Stomach (tissue), 8 donors: ENCODE measurements at regions not wholly inside any gene's neighbourhood (a gene's known extent, or its start where the extent isn't known, plus 50 kb on each side); places are given as distances from the start of the nearest gene placed in this dataset.
"Not testable (repeated sequence)": the region's sequence is repeated elsewhere in the genome, so short reads cannot be mapped to it uniquely, and the experiment has no call there.

Experiments used
- DNase-seq, 2 donors: peaks; one replicate each; pipeline versions ENCODE4 v3.0.0 to v3.0.0-alpha.2; 2013 to 2019
- H3K27ac ChIP-seq, 5 donors: fragments of 200-600 bp in 4 of 5; sonication (generic) in 4 of 5; one replicate each; pipeline ENCODE4 v1.5.1; 2013 to 2019; ENCODE audit warnings: mild to moderate bottlenecking in 1 of 5, moderate library complexity in 1 of 5
- H3K27me3 ChIP-seq, 3 donors: fragments of 200-600 bp; sonication (generic); one replicate each; pipeline ENCODE4 v1.5.1; 2017 to 2019; ENCODE audit warnings: mixed run types in 1 of 3
- H3K36me3 ChIP-seq, 4 donors: fragments of 200-600 bp; sonication (generic); 1 replicate in 3 of 4; 2 replicates in 1 of 4; pipeline ENCODE4 v1.5.1; 2016 to 2019
- H3K4me1 ChIP-seq, 4 donors: fragments of 200-600 bp; sonication (generic); one replicate each; pipeline ENCODE4 v1.5.1; 2016 to 2019
- H3K4me3 ChIP-seq, 4 donors: fragments of 200-600 bp; sonication (generic) in 3 of 4; one replicate each; pipeline ENCODE4 v1.5.1; 2016 to 2019; ENCODE audit warnings: mild to moderate bottlenecking in 1 of 4
- H3K9me3 ChIP-seq, 4 donors: fragments of 200-600 bp; sonication (generic); one replicate each; pipeline ENCODE4 v1.5.1; 2016 to 2019
- CTCF ChIP-seq, 7 experiments: fragments of 450-650 bp in 4 of 7; fragments of 200-600 bp in 3 of 7; sonication (generic) in 3 of 7; IDR thresholded peaks; one replicate each; pipeline ENCODE4 v1.5.1; 2016 to 2019; ENCODE audit warnings: antibody characterized with exemption in 7 of 7, control low read depth in 2 of 7, mild to moderate bottlenecking in 1 of 7
- EP300 ChIP-seq: sonication (generic); formaldehyde crosslinking; IDR thresholded peaks from one replicate; pipeline ENCODE4 v1.6.1; 2017; ENCODE audit warnings: antibody characterized with exemption
- POLR2A ChIP-seq, 4 donors: fragments of 450-650 bp; IDR thresholded peaks; one replicate each; pipeline ENCODE4 v1.6.1; 2016; ENCODE audit warnings: antibody characterized with exemption in 4 of 4, control low read depth in 2 of 4, mild to moderate bottlenecking in 1 of 4, moderate library complexity in 1 of 4
- POLR2AphosphoS5 ChIP-seq, 3 donors: sonication (generic); formaldehyde crosslinking; IDR thresholded peaks; one replicate each; pipeline ENCODE4 v1.6.1; 2016; ENCODE audit warnings: antibody characterized with exemption in 3 of 3
- WGBS, 5 donors: extraction: QIAGEN DNeasy Blood & Tissue Kit in 3 of 5; methylation state at CpG; one replicate each; pipeline versions ENCODE4 v1.1.5 to v1.1.7; 2013 to 2018; 5-methylcytosine and 5-hydroxymethylcytosine counted together
- intact Hi-C: fragments of 100-400 bp; cut with DNase I; formaldehyde crosslinking; loops from one replicate; pipeline ENCODE4 v1.15.1; 2023; ENCODE audit warnings: low total_unique reads
- donor health status: healthy with polysubstance abuse.
- donor health status: Bipolar disorder and iron deficiency.
- donor health status: healthy.

DNA sequence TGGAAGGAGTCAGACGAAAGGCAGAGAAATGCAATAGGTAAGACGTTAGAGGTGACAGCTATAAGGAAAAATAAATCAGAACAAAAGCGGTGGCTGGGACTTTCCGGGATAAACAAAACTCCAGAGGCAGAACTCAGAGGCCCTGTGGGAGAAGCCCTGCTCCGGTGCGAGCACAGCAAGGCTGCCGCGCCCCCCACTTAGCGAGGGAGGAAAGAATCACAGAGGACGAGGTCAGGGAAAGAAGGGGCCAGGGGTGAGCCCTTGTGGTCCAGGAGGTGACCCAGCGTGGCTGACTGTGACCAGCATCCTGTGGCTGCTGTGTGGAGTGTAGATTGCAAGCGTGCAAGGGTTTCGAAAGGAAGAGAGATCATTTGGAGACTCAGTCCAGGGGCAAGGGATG, 591.8 kb upstream of the ADARB2 start:
- no peak overlapping the region for H3K4me3 ChIP-seq
- no peaks in the 10 kb centered on the region for H3K27me3 ChIP-seq
- H3K27ac ChIP-seq = no peak overlapping the region
- H3K4me1 ChIP-seq = no peaks in the 10 kb centered on the region
- no peak for TF ChIP-seq POLR2AphosphoS5 (IDR thresholded peaks at IDR 0.05)
- no peak for TF ChIP-seq CTCF (IDR thresholded peaks at IDR 0.05)
- no peak for TF ChIP-seq EP300
- no peak for TF ChIP-seq POLR2A (IDR thresholded peaks at IDR 0.05)
- no peaks in the 10 kb centered on the region for H3K9me3 ChIP-seq
- intact Hi-C loops = no loop called here
- H3K36me3 ChIP-seq = no peaks in the 10 kb centered on the region
- 66 to 78% (median 75%) methylated on average over 13 of the region's 13 CpGs for WGBS, 5 donors
- no peak for DNase-seq

- Histone ChIP-seq H3K36me3 (no peaks in the 10 kb centered on the region), H3K4me1 (no peaks in the 10 kb centered on the region), H3K27ac (no peak overlapping the region), H3K4me3 (no peak overlapping the region), H3K27me3 (no peaks in the 10 kb centered on the region), H3K9me3 (no peaks in the 10 kb centered on the region)
- no peak for TF ChIP-seq POLR2A (IDR thresholded peaks at IDR 0.05)
- no peak for TF ChIP-seq CTCF (IDR thresholded peaks at IDR 0.05)
- TF ChIP-seq POLR2AphosphoS5 (IDR thresholded peaks at IDR 0.05) = no peak
- no peak for TF ChIP-seq EP300
- no peak for DNase-seq
- intact Hi-C loops = no loop called here
- WGBS, 5 donors = 71 to 80% (median 80%) methylated on average over 6 of the region's 6 CpGs
These were observed 589.1 kb upstream of the ADARB2 start for GRCh38 chr10:2326411-2326810.

DNA sequence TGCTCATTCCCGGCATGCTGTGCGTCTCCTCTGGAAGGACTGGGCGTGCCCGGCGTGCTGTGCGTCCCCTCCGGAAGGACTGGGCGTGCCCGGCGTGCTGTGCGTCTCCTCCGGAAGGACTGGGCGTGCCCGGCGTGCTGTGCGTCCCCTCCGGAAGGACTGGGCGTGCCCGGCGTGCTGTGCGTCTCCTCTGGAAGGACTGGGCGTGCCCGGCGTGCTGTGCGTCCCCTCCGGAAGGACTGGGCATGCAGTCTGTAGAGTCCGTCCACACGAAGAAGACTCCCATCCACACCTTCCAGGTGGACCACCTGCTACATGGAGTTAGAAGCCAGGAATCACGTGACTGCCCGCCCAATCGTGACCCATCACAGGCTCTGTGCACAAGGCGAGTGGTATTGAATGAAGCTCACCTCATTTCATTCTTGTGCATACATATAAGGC, 577.7 kb upstream of the ADARB2 start:
- H3K4me3 ChIP-seq, intact Hi-C loops, H3K27me3 ChIP-seq, H3K36me3 ChIP-seq, DNase-seq, H3K27ac ChIP-seq, H3K4me1 ChIP-seq: not testable (repeated sequence)
- WGBS, 5 donors = 86 to 94% (median 91%) methylated on average over 16 to 32 of the region's 32 CpGs
- peaks cover 0 to 25% (median 10%) of the 10 kb centered on the region in 4 donors for H3K9me3 ChIP-seq

- Histone ChIP-seq H3K36me3 (no peaks in the 10 kb centered on the region), H3K27me3 (no peaks in the 10 kb centered on the region), H3K9me3 (no peaks in the 10 kb centered on the region), H3K4me1 (no peaks in the 10 kb centered on the region), H3K4me3 (no peak overlapping the region), H3K27ac (no peak overlapping the region)
- intact Hi-C loops = no loop called here
- TF ChIP-seq EP300 (no peak), CTCF (IDR thresholded peaks at IDR 0.05) (no peak), POLR2AphosphoS5 (IDR thresholded peaks at IDR 0.05) (no peak), POLR2A (IDR thresholded peaks at IDR 0.05) (no peak)
- DNase-seq = no peak
- 83 to 93% (median 86%) methylated on average over 1 of the region's 1 CpG for WGBS, 5 donors
These were observed 568.8 kb upstream of the ADARB2 start for GRCh38 chr10:2306081-2306480.

- Histone ChIP-seq H3K36me3 (no peaks in the 10 kb centered on the region), H3K9me3 (no peaks in the 10 kb centered on the region), H3K4me1 (no peaks in the 10 kb centered on the region), H3K4me3 (no peak overlapping the region), H3K27me3 (no peaks in the 10 kb centered on the region), H3K27ac (no peak overlapping the region)
- no peak for TF ChIP-seq POLR2A (IDR thresholded peaks at IDR 0.05)
- TF ChIP-seq POLR2AphosphoS5 (IDR thresholded peaks at IDR 0.05) = no peak
- no peak for TF ChIP-seq EP300
- no peak for TF ChIP-seq CTCF (IDR thresholded peaks at IDR 0.05)
- no peak for DNase-seq
- intact Hi-C loops = no loop called here
- 54 to 78% (median 69%) methylated on average over 2 of the region's 2 CpGs for WGBS, 5 donors
These were observed 565.8 kb upstream of the ADARB2 start for GRCh38 chr10:2303169-2303568.
